ENCODE measurements at regions not wholly inside any gene's neighbourhood (a gene's known extent, or its start where the extent isn't known, plus 50 kb on each side); places are given as distances from the start of the nearest gene placed in this dataset.

DNA sequence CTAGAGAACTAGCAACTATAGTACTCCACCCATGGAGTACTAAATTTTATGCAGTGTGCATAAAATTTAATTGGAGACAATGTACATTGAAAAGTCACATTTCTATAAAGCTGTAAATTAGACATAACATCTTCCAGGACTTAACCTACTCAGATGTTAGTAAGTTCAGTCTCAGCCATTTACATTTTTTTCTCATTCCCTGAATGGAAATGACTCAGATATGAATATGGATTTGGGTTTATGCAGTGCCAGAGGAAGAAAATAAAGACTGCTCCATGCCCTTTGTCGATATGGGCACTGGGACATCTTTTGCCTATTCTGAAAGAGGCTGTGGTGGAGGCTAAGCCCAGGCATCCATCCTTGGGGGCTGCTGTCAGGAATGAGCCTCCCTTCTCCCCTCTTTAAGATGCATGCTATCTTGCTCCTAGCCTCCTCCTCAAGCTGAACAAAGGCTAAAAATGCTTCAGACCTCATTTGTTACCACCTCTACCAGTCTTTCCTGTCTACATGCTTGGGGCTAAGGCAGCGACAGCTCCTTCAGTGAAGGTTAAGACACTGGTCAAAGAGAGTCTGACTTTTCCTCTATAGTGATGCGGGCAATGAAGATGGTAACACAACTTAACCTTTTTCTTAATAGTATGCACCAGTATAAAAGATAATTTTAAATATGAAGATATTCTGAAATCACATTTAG, 486.8 kb upstream of the ANKRD30A start:
- TF ChIP-seq, protein P1, sequence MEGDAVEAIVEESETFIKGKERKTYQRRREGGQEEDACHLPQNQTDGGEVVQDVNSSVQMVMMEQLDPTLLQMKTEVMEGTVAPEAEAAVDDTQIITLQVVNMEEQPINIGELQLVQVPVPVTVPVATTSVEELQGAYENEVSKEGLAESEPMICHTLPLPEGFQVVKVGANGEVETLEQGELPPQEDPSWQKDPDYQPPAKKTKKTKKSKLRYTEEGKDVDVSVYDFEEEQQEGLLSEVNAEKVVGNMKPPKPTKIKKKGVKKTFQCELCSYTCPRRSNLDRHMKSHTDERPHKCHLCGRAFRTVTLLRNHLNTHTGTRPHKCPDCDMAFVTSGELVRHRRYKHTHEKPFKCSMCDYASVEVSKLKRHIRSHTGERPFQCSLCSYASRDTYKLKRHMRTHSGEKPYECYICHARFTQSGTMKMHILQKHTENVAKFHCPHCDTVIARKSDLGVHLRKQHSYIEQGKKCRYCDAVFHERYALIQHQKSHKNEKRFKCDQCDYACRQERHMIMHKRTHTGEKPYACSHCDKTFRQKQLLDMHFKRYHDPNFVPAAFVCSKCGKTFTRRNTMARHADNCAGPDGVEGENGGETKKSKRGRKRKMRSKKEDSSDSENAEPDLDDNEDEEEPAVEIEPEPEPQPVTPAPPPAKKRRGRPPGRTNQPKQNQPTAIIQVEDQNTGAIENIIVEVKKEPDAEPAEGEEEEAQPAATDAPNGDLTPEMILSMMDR (IDR thresholded peaks at IDR 0.05) = no peak
- no peak for TF ChIP-seq POLR2A (IDR thresholded peaks at IDR 0.05)
